MG63 (cell line): ENCODE measurements at regions not wholly inside any gene's neighbourhood (a gene's known extent, or its start where the extent isn't known, plus 50 kb on each side); places are given as distances from the start of the nearest gene placed in this dataset.

ENCODE experiments used
- DNase-seq: peaks from one replicate; pipeline ENCODE4 v3.0.0-alpha.2; 2020
- H3K27me3 ChIP-seq: fragments of 250-450 bp; sonication (Bioruptor Pico); 2 replicates; pipeline ENCODE4 v1.5.1; 2020; ENCODE audit warnings: mild to moderate bottlenecking, moderate library complexity
- H3K36me3 ChIP-seq: fragments of 250-450 bp; sonication (Bioruptor Pico); 2 replicates; pipeline ENCODE4 v1.5.1; 2020; ENCODE audit warnings: mild to moderate bottlenecking, moderate library complexity
- H3K4me3 ChIP-seq: fragments of 250-450 bp; sonication (Bioruptor Pico); 2 replicates; pipeline ENCODE4 v1.5.1; 2020; ENCODE audit warnings: mild to moderate bottlenecking, moderate library complexity
- H3K9me3 ChIP-seq: fragments of 250-450 bp; sonication (Bioruptor Pico); 2 replicates; pipeline ENCODE4 v1.5.1; 2020; ENCODE audit warnings: mild to moderate bottlenecking, moderate library complexity

- DNase-seq = no peak
- H3K27me3 ChIP-seq = no peaks in the 10 kb centered on the region
- no peak overlapping the region for H3K4me3 ChIP-seq
- no peaks in the 10 kb centered on the region for H3K36me3 ChIP-seq
- no peaks in the 10 kb centered on the region for H3K9me3 ChIP-seq
Measured at GRCh38 chr11:121692236-121692635, 239.5 kb upstream of the SORL1-AS1 start.

GRCh38 chr11:121688860-121689614 is 236.3 kb upstream of the SORL1-AS1 start:
- no peak for DNase-seq
- Histone ChIP-seq H3K36me3 (no peaks in the 10 kb centered on the region), H3K4me3 (no peak overlapping the region), H3K9me3 (no peaks in the 10 kb centered on the region), H3K27me3 (no peaks in the 10 kb centered on the region)

- no peaks in the 10 kb centered on the region for H3K27me3 ChIP-seq
- H3K4me3 ChIP-seq = no peak overlapping the region
- H3K9me3 ChIP-seq = no peaks in the 10 kb centered on the region
- H3K36me3 ChIP-seq = no peaks in the 10 kb centered on the region
- DNase-seq = peak; percentile 16
Measured at GRCh38 chr11:121688055-121688491, 235.3 kb upstream of the SORL1-AS1 start.

GRCh38 chr11:121683791-121684190 is 231.0 kb upstream of the SORL1-AS1 start:
- no peak overlapping the region for H3K4me3 ChIP-seq
- H3K9me3 ChIP-seq = no peaks in the 10 kb centered on the region
- DNase-seq = no peak
- H3K27me3 ChIP-seq = no peaks in the 10 kb centered on the region
- H3K36me3 ChIP-seq = no peaks in the 10 kb centered on the region
